ENCODE measurements at regions not wholly inside any gene's neighbourhood (a gene's known extent, or its start where the extent isn't known, plus 50 kb on each side); places are given as distances from the start of the nearest gene placed in this dataset.

DNA sequence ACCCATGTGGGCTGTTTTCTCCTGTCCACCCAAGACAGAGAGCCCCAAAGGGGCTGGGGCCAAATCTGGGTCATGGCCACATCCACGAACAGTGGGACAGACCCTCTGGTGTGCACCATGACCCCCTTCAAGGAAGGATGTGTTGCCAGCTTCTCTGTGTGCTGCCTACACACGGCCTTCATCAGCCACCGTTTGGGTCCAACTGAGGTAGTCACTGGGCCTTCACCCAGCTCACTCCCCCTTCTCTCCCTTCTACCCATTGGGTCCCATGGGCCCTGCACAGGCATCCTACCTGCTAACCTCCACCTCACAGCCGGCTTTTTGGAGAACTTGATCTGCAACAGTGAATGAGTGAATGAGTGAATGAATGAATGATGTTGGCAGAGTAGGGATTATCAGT lies 1484.9 kb downstream of the BRD1 start:
- Histone ChIP-seq H3K4me3 (ENCODE audit: low read length, poor library complexity, severe bottlenecking) (no peak overlapping the region), H2AFZ (ENCODE audit: low read length) (no peak overlapping the region), H4K20me1 (ENCODE audit: insufficient read depth, low read length, poor library complexity, severe bottlenecking) (no peaks in the 10 kb centered on the region), H3F3A (ENCODE audit: low read depth) (no peaks in the 10 kb centered on the region), H3K9ac (ENCODE audit: low read depth, low read length, poor library complexity, severe bottlenecking) (no peak overlapping the region), H3K9me2 (replicated peaks; ENCODE audit: low read depth, low read length) (no peaks in the 10 kb centered on the region), H3K4me2 (ENCODE audit: low read depth, low read length, poor library complexity, severe bottlenecking) (no peak overlapping the region), H3K4me1 (ENCODE audit: insufficient read depth, low read length, poor library complexity, severe bottlenecking) (no peaks in the 10 kb centered on the region), H3K27me3 (ENCODE audit: insufficient read depth, low read length, poor library complexity, severe bottlenecking) (no peaks in the 10 kb centered on the region), H3K36me3 (ENCODE audit: insufficient read depth, low read length) (no peaks in the 10 kb centered on the region), H3K9me3 (ENCODE audit: insufficient read depth, low read depth, low read length) (peaks cover 9% of the 10 kb centered on the region; the same call in 1 of the 2 replicates), H3K79me2 (ENCODE audit: insufficient read depth, low read length) (no peaks in the 10 kb centered on the region)
- TF ChIP-seq, protein P1, sequence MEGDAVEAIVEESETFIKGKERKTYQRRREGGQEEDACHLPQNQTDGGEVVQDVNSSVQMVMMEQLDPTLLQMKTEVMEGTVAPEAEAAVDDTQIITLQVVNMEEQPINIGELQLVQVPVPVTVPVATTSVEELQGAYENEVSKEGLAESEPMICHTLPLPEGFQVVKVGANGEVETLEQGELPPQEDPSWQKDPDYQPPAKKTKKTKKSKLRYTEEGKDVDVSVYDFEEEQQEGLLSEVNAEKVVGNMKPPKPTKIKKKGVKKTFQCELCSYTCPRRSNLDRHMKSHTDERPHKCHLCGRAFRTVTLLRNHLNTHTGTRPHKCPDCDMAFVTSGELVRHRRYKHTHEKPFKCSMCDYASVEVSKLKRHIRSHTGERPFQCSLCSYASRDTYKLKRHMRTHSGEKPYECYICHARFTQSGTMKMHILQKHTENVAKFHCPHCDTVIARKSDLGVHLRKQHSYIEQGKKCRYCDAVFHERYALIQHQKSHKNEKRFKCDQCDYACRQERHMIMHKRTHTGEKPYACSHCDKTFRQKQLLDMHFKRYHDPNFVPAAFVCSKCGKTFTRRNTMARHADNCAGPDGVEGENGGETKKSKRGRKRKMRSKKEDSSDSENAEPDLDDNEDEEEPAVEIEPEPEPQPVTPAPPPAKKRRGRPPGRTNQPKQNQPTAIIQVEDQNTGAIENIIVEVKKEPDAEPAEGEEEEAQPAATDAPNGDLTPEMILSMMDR (conservative IDR thresholded peaks at IDR 0.05; ENCODE audit: low read length): no peak
- no peak for TF ChIP-seq EZH2phosphoT487 (IDR thresholded peaks at IDR 0.05; ENCODE audit: borderline replicate concordance)

DNA sequence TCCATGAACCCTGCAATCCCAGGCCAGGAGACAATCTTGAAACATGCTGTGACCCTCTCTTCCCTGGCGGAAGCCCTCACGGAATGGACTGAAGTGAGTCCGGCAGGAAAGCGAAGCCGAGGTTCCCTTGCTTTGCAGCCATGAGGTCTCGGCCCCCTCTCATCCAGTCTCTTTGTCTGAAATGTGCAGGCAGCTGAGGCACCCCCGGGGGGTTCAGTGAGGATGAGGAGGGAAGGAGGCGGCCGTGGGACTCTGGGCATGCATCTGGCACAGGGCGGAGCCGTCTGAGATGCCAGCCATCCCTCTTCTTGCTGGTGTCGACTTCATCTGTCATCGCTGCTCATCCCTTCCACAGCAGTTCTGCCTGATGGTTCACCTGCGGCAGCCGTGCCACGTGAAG lies 1485.7 kb downstream of the BRD1 start:
- Histone ChIP-seq H3K9ac (ENCODE audit: low read depth, low read length, poor library complexity, severe bottlenecking) (no peak overlapping the region), H2AFZ (ENCODE audit: low read length) (no peak overlapping the region), H3K9me3 (ENCODE audit: insufficient read depth, low read depth, low read length) (peaks cover 11% of the 10 kb centered on the region; the same call in 1 of the 2 replicates), H3K27me3 (ENCODE audit: insufficient read depth, low read length, poor library complexity, severe bottlenecking) (no peaks in the 10 kb centered on the region), H3K79me2 (ENCODE audit: insufficient read depth, low read length) (no peaks in the 10 kb centered on the region), H4K20me1 (ENCODE audit: insufficient read depth, low read length, poor library complexity, severe bottlenecking) (no peaks in the 10 kb centered on the region), H3K4me3 (ENCODE audit: low read length, poor library complexity, severe bottlenecking) (no peak overlapping the region), H3K4me1 (ENCODE audit: insufficient read depth, low read length, poor library complexity, severe bottlenecking) (no peaks in the 10 kb centered on the region), H3K4me2 (ENCODE audit: low read depth, low read length, poor library complexity, severe bottlenecking) (no peak overlapping the region), H3K36me3 (ENCODE audit: insufficient read depth, low read length) (no peaks in the 10 kb centered on the region), H3K9me2 (replicated peaks; ENCODE audit: low read depth, low read length) (no peaks in the 10 kb centered on the region), H3F3A (ENCODE audit: low read depth) (no peaks in the 10 kb centered on the region)
- no peak for TF ChIP-seq EZH2phosphoT487 (IDR thresholded peaks at IDR 0.05; ENCODE audit: borderline replicate concordance)
- TF ChIP-seq, protein P1 (conservative IDR thresholded peaks at IDR 0.05; ENCODE audit: low read length): no peak

DNA sequence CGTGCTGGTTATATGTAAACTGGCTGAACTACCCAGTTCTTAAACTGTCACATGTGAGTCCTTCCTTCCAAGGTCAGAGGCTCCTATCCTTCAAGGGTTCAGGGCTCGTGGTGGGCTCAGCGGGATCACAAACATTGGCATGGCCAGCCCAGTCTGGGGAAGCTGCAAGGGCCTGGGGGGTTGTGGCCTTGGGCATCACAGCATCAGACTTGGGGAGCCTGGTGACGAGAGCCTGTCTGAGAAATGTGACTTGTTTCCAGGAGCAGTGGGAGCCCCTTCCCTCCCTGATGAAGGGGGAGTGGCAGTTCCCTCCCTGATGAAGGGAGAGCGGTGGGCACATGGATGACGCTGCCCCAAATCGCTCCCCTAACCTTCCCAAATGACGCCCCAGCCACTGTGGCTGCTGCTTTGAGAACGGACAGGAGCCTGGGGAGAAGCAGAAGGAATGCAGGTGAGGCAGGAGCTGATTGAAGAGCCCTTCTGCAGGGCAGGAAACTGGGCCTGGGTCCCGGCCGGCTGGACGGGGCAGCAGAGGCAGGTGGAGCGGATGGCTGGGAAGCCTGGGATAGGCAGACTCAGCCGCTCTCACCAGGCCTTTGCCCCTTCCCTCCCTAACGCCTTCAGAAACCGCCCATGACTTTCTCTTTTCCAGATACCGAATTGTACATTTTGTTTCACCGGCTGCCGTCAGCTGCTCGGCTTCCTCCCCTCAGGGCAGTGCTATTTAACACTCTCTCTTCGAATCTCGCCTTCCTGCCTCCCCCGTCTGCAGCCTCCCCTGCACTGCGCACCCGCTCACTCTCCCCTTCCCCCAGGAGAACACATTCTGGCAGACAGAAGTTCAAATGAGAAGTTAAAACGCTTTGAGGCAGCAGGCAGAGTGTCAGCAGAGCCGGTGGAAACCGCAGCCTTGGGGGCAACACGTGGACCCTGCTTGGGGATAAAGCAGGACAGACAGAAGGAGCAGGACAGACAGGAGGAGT lies 1486.7 kb downstream of the BRD1 start:
- Histone ChIP-seq H3K9ac (ENCODE audit: low read depth, low read length, poor library complexity, severe bottlenecking) (no peak overlapping the region), H3K4me3 (ENCODE audit: low read length, poor library complexity, severe bottlenecking) (no peak overlapping the region), H3K79me2 (ENCODE audit: insufficient read depth, low read length) (no peaks in the 10 kb centered on the region), H3F3A (ENCODE audit: low read depth) (no peaks in the 10 kb centered on the region), H3K4me1 (ENCODE audit: insufficient read depth, low read length, poor library complexity, severe bottlenecking) (no peaks in the 10 kb centered on the region), H3K27me3 (ENCODE audit: insufficient read depth, low read length, poor library complexity, severe bottlenecking) (no peaks in the 10 kb centered on the region), H2AFZ (ENCODE audit: low read length) (no peak overlapping the region), H3K36me3 (ENCODE audit: insufficient read depth, low read length) (no peaks in the 10 kb centered on the region), H3K9me2 (replicated peaks; ENCODE audit: low read depth, low read length) (no peaks in the 10 kb centered on the region), H3K9me3 (ENCODE audit: insufficient read depth, low read depth, low read length) (peaks cover 11% of the 10 kb centered on the region; the same call in 1 of the 2 replicates), H3K4me2 (ENCODE audit: low read depth, low read length, poor library complexity, severe bottlenecking) (no peak overlapping the region), H4K20me1 (ENCODE audit: insufficient read depth, low read length, poor library complexity, severe bottlenecking) (no peaks in the 10 kb centered on the region)
- TF ChIP-seq EZH2phosphoT487 (IDR thresholded peaks at IDR 0.05; ENCODE audit: borderline replicate concordance): no peak
- TF ChIP-seq, protein P1 (conservative IDR thresholded peaks at IDR 0.05; ENCODE audit: low read length): no peak
